GM12878 (cell line): ENCODE measurements at regions not wholly inside any gene's neighbourhood (a gene's known extent, or its start where the extent isn't known, plus 50 kb on each side); places are given as distances from the start of the nearest gene placed in this dataset.

Experiments used
- ATAC-seq: fragments of 200-7000 bp; cut with Tn5 transposase; 3 replicates; pipeline ENCODE4 v1.9.1; 2020; ENCODE audit warnings: mild to moderate bottlenecking, moderate library complexity
- BruUV-seq: library from RNA; stranded (reverse); fragments of 400-500 nt; replicated peaks from 2 replicates; lab custom pipeline; 2021; lab: Mats Ljungman, UMichigan
- CTCF ChIA-PET: fragments of 300-600 bp; sonication (Branson Sonifier 250); formaldehyde crosslinking; extraction: SDS; loops from one replicate; lab custom pipeline; 2021; ENCODE audit warnings: inconsistent platforms; lab: Yijun Ruan, JAX
- POLR2A ChIA-PET: fragments of 350-600 bp; formaldehyde crosslinking; extraction: SDS; loops from one replicate; lab custom pipeline; 2021; ENCODE audit warnings: inconsistent platforms; lab: Charles Lee
- RAD21 ChIA-PET: fragments of 300-600 bp; sonication (Branson Sonifier 250); formaldehyde crosslinking; loops from one replicate; lab custom pipeline; 2023; ENCODE audit warnings: antibody characterized with exemption; ENCODE audit not compliant: unreplicated experiment; lab: Charles Lee
- SMC1A ChIA-PET: fragments of 300-600 bp; sonication (Branson Sonifier 250); formaldehyde crosslinking; loops from one replicate; lab custom pipeline; 2023; ENCODE audit not compliant: unreplicated experiment, uncharacterized antibody; lab: Charles Lee
- DNase-seq: peaks from one replicate; pipeline ENCODE4 v3.0.0-alpha.2; 2011; ENCODE audit warnings: low read depth, low spot score
- FAIRE-seq: peaks from 3 replicates; lab custom pipeline; 2011; peaks lifted over from hg19 to GRCh38; lab: Jason Lieb, UNC
- H2AFZ ChIP-seq: 2 replicates; pipeline ENCODE4 v1.6.0; 2011; ENCODE audit warnings: low read depth, low read length, control low read depth; ENCODE audit not compliant: control insufficient read depth
- H3K27ac ChIP-seq: 2 replicates; pipeline ENCODE4 v1.5.1; 2011; ENCODE audit warnings: control low read depth; ENCODE audit not compliant: control insufficient read depth, insufficient read depth
- H3K27me3 ChIP-seq, 2 experiments: replicated peaks in 1 of 2; 2 replicates each; pipeline versions ENCODE4 v1.6.0 to v1.6.1; 2011; ENCODE audit warnings: low read length in 1 of 2; ENCODE audit not compliant: control insufficient read depth in 2 of 2, insufficient read depth in 2 of 2
- H3K36me3 ChIP-seq, 2 experiments: 2 replicates each; pipeline ENCODE4 v1.5.1; 2011; ENCODE audit warnings: low read length in 1 of 2; ENCODE audit not compliant: control insufficient read depth in 2 of 2, insufficient read depth in 2 of 2
- H3K4me1 ChIP-seq: 2 replicates; pipeline ENCODE4 v1.6.1; 2011; ENCODE audit warnings: mild to moderate bottlenecking, low read length, moderate library complexity, mixed read lengths; ENCODE audit not compliant: control insufficient read depth, insufficient read depth
- H3K4me2 ChIP-seq: 2 replicates; pipeline ENCODE4 v1.6.0; 2011; ENCODE audit warnings: control low read depth; ENCODE audit not compliant: control insufficient read depth, insufficient read depth
- H3K4me3 ChIP-seq: fragments of 200-600 bp; sonication (generic); 2 replicates; pipeline ENCODE4 v1.5.1; 2016
- H3K79me2 ChIP-seq: 2 replicates; pipeline ENCODE4 v1.6.0; 2011; ENCODE audit warnings: low read length; ENCODE audit not compliant: control insufficient read depth, insufficient read depth
- H3K9ac ChIP-seq: 2 replicates; pipeline ENCODE4 v1.8.0; 2011; ENCODE audit warnings: low read length, control low read depth, mixed read lengths; ENCODE audit not compliant: control insufficient read depth, insufficient read depth
- H3K9me3 ChIP-seq: replicated peaks from 3 replicates; pipeline ENCODE4 v1.5.1; 2011; ENCODE audit warnings: mild to moderate bottlenecking, low read length; ENCODE audit not compliant: control insufficient read depth, insufficient read depth
- H4K20me1 ChIP-seq: 2 replicates; pipeline ENCODE4 v1.6.0; 2011; ENCODE audit not compliant: control insufficient read depth, insufficient read depth
- EGR1 ChIP-seq, 2 experiments: IDR thresholded peaks; 1 replicate in 1 of 2; 2 replicates in 1 of 2; pipeline ENCODE4 v1.6.1; 2011 to 2012; ENCODE audit warnings: low read depth in 2 of 2, low read length in 2 of 2, borderline replicate concordance in 1 of 2, mild to moderate bottlenecking in 1 of 2, moderate library complexity in 1 of 2
- EP300 ChIP-seq, 2 experiments: fragments of 150-350 bp in 1 of 2; IDR thresholded peaks; 2 replicates each; pipeline ENCODE4 v1.6.1; 2011 to 2012; ENCODE audit warnings: low read depth in 2 of 2, low read length in 2 of 2, borderline replicate concordance in 1 of 2, improper control_type of control experiment in 1 of 2, inconsistent platforms in 1 of 2; ENCODE audit not compliant: control insufficient read depth in 1 of 2
- FOS ChIP-seq: IDR thresholded peaks from 3 replicates; pipeline ENCODE4 v1.6.1; 2011; ENCODE audit warnings: borderline replicate concordance; ENCODE audit not compliant: insufficient read length; ENCODE audit errors: extremely low read depth
- HSF1 ChIP-seq: fragments of 150-350 bp; IDR thresholded peaks from 2 replicates; pipeline ENCODE4 v1.6.1; 2014; ENCODE audit warnings: mild to moderate bottlenecking, low read depth, low read length
- MAX ChIP-seq: IDR thresholded peaks from 2 replicates; pipeline ENCODE4 v1.6.1; 2012; ENCODE audit warnings: low read depth, low read length, improper control_type of control experiment
- PAX8 ChIP-seq: fragments of 450-650 bp; IDR thresholded peaks from 2 replicates; pipeline ENCODE4 v1.6.1; 2017; ENCODE audit warnings: mild to moderate bottlenecking, moderate library complexity
- RELB ChIP-seq: fragments of 450-650 bp; IDR thresholded peaks from 2 replicates; pipeline ENCODE4 v1.6.1; 2017; ENCODE audit warnings: low read depth, mild to moderate bottlenecking, moderate library complexity
- REST ChIP-seq: IDR thresholded peaks from 2 replicates; pipeline ENCODE4 v1.6.1; 2012; ENCODE audit warnings: mild to moderate bottlenecking, low read depth, low read length
- STAT1 ChIP-seq: fragments of 450-650 bp; conservative IDR thresholded peaks from 2 replicates; pipeline ENCODE4 v1.6.1; 2014; ENCODE audit warnings: antibody characterized with exemption, mild to moderate bottlenecking
- WGBS: methylation state at CpG from one replicate; pipeline ENCODE4 v1.1.6; 2016; ENCODE audit warnings: low lambda C conversion rate; ENCODE audit not compliant: insufficient replicate concordance, insufficient coverage; ENCODE audit errors: missing lambda C conversion rate; 5-methylcytosine and 5-hydroxymethylcytosine counted together
- in situ Hi-C: fragments of 300-500 bp; cut with MboI; formaldehyde crosslinking; loops from 9 replicates; pipeline ENCODE4 v1.14.3; 2018; ENCODE audit warnings: mixed read lengths
- intact Hi-C: fragments of 100-400 bp; cut with micrococcal nuclease; formaldehyde crosslinking; loops from one replicate; pipeline ENCODE4 v1.14.2; 2022; ENCODE audit not compliant: unreplicated experiment

- CTCF ChIA-PET, result interaction anchor here (0.9 to 5.1 kb wide), 3 partner anchors 23 to 961 kb away, joined by 3 to 36 read pairs (median 20); no protein-coding TSS in a partner anchor
- in situ Hi-C loops, result loop anchor here (25.0 kb wide), 1 partner anchor 951 kb away; no protein-coding TSS in a partner anchor
- WGBS, result 6% methylated on average over 2 of the region's 2 CpGs
Observed at GRCh38 chr11:90286640-90287039, 63.8 kb upstream of the CHORDC1 start.

More at GRCh38 chr11:90286640-90287039, 63.8 kb upstream of the CHORDC1 start:
- Histone ChIP-seq H3K4me2 (no peak overlapping the region), H3K4me1 (no peaks in the 10 kb centered on the region), H3K79me2 (no peaks in the 10 kb centered on the region), H3K36me3 (no peaks in the 10 kb centered on the region), H3K27ac (no peak overlapping the region), H3K4me3 (no peak overlapping the region), H4K20me1 (no peaks in the 10 kb centered on the region), H3K9me3 (no peaks in the 10 kb centered on the region), H3K9ac (no peak overlapping the region), H3K27me3 (no peaks in the 10 kb centered on the region), H2AFZ (no peak overlapping the region)
- ATAC-seq, result no peak
- TF ChIP-seq RELB (no peak), EGR1 (IDR thresholded peaks at IDR 0.05; ENCODE audit: borderline replicate concordance in 1 of 2, low read depth in 2 of 2, low read length in 2 of 2) (no peak), FOS (no peak), REST (no peak), HSF1 (no peak), PAX8 (no peak), EP300 (IDR thresholded peaks at IDR 0.05; ENCODE audit: borderline replicate concordance in 1 of 2, control insufficient read depth in 1 of 2, low read depth in 2 of 2, low read length in 2 of 2) (no peak), STAT1 (no peak), MAX (no peak)
- no peak for FAIRE-seq
- no TSS peak for BruUV-seq
- intact Hi-C loops, result loop anchor here (5.0 to 10.0 kb wide), 2 partner anchors 148 to 961 kb away; no protein-coding TSS in a partner anchor
- no peak for DNase-seq
- ChIA-PET SMC1A (interaction anchor here (0.6 to 0.8 kb wide), 2 partner anchors 117 to 173 kb away, joined by 3 read pairs; no protein-coding TSS in a partner anchor), RAD21 (no interaction called here), POLR2A (no interaction called here)
